ENCODE measurements at regions not wholly inside any gene's neighbourhood (a gene's known extent, or its start where the extent isn't known, plus 50 kb on each side); places are given as distances from the start of the nearest gene placed in this dataset.

DNA sequence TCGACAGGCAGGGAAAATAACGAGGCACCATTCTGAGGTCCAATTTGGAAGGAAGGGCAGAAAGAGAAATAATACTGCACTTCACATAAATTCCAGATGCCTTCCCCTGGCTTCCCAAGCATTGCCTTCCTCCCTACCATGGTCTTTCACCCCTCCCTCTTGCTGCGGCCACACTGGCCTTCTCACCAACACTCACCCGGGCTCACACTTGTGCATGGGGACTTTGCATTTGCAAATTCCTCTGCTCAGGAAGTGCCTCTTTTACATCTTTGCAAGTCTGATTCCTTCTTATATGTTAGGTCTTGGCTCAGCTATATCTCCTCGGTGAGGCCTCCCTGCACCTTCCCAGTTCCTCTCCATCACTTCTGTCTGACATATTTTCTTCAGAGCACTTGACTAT lies 199.4 kb downstream of the CHIC2 start:
- H3K9me3 Mint-ChIP-seq = peaks cover 5% of the 10 kb centered on the region
- no peak overlapping the region for H3K4me3 Mint-ChIP-seq
- H3K27me3 Mint-ChIP-seq (ENCODE audit: low read depth) = no peaks in the 10 kb centered on the region
- H3K27ac Mint-ChIP-seq = peak overlapping the region; percentile 64 to 94 (median 82)
- H3K36me3 Mint-ChIP-seq (ENCODE audit: low read depth) = no peaks in the 10 kb centered on the region
- peaks cover 37% of the 10 kb centered on the region for H3K4me1 Mint-ChIP-seq
- TF ChIP-seq CTCF (IDR thresholded peaks at IDR 0.05; ENCODE audit: unreplicated experiment in 3 of 3) = no peak

DNA sequence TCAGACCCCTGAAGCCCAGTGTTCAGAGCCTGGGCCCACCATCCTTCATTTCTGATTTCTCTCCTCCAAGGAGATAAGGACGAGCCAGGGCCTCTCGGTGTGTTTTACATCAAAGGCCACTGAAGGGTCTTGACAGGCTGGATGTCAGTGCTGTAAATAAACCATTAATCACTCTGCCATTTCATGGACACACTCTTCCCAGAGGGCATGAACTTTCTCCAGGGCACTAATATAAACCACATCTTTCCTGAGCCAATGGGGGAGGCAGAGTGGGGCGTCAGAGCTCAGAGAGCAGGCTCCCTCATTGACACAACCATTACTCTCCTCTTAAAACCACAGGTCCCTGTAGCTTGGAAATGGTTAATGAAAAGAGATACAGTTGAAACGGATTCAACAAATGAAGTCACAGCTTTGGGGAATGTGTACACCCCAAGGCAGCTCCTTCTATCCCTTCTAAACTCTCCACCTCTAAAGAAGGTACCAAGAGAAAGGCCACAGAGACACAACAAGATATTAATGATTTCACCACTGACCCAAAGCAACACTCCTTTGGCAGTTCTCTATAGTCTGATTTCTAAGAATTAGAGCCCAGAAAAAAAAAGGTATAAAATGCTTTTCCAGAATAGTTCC lies 200.6 kb downstream of the CHIC2 start:
- Mint-ChIP-seq H3K36me3 (ENCODE audit: low read depth) (no peaks in the 10 kb centered on the region), H3K9me3 (peaks cover 11% of the 10 kb centered on the region)

DNA sequence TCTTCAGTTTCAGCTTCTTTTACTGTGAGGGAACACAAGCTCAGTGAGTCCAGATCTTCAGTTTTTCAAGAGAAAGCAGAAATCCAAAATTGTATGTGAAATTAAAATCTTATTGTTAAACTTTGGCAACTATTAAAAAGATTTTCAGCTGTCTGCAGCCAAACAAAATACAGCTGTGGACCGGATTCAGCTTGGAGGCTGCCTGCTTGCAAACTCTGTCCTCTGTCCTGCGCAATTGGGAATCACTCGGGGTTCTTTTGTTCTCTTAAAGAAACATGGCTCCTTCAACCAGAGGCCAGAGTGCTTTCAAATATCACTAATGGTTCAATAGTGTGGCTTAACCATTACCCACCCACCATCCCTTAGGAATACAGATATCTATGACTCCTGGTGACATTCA lies 201.2 kb downstream of the CHIC2 start:
- H3K4me3 Mint-ChIP-seq = peak overlapping the region in 1 of 3 experiments; percentile 7
- H3K4me1 Mint-ChIP-seq = peaks cover 37% of the 10 kb centered on the region
- TF ChIP-seq CTCF (IDR thresholded peaks at IDR 0.05; ENCODE audit: unreplicated experiment in 3 of 3) = no peak
- H3K36me3 Mint-ChIP-seq (ENCODE audit: low read depth) = no peaks in the 10 kb centered on the region
- H3K27ac Mint-ChIP-seq = peak overlapping the region; percentile 88 to 94 (median 91)
- no peaks in the 10 kb centered on the region for H3K27me3 Mint-ChIP-seq (ENCODE audit: low read depth)
- peaks cover 11% of the 10 kb centered on the region for H3K9me3 Mint-ChIP-seq

More for the DNA sequence above, 200.6 kb downstream of the CHIC2 start:
- TF ChIP-seq CTCF (IDR thresholded peaks at IDR 0.05; ENCODE audit: unreplicated experiment in 3 of 3) = no peak
- H3K27ac Mint-ChIP-seq = peak overlapping the region; percentile 88 to 94 (median 91)
- no peaks in the 10 kb centered on the region for H3K27me3 Mint-ChIP-seq (ENCODE audit: low read depth)
- H3K4me1 Mint-ChIP-seq = peaks cover 37% of the 10 kb centered on the region
- H3K4me3 Mint-ChIP-seq = no peak overlapping the region

DNA sequence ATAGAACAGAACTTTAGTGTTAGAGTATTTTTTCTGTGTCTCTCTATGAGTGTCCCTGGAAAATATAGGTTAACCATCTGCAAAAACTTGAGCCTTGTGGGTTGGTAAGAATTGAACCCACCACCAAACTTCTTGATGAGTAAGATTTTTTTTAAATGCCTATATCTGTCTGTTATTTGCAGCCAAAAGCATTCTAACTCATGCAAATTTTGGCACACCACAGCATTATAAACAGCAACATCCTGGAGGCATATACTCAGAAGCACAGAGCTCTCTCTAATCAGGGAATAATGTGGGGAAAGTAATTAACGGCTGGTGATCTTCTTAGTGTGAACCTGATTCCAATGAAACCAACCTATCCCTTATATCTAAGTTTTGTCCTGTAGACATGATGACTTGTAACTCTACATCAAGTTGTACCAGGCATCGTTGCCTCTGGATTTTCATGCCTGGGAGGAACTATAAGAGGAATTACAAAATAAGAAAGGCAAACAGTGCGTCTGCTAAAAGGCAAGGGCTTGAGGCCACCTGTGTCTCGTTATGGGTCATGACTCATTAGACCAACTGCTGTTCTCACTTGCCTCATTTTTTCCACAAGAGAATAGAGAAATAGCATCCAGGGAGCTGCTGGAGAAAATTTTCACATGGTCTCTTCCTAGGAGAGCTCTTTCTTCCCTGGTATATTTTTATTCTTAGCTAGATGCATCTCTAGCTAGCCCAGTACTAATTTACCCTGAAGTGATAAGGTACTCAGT lies 202.4 kb downstream of the CHIC2 start:
- Mint-ChIP-seq H3K36me3 (ENCODE audit: low read depth) (no peaks in the 10 kb centered on the region), H3K4me3 (no peak overlapping the region), H3K9me3 (peaks cover 11% of the 10 kb centered on the region), H3K4me1 (peaks cover 37% of the 10 kb centered on the region), H3K27ac (peak overlapping the region; percentile 88 to 94 (median 91)), H3K27me3 (ENCODE audit: low read depth) (no peaks in the 10 kb centered on the region)
- TF ChIP-seq CTCF (IDR thresholded peaks at IDR 0.05; ENCODE audit: unreplicated experiment in 3 of 3) = no peak

DNA sequence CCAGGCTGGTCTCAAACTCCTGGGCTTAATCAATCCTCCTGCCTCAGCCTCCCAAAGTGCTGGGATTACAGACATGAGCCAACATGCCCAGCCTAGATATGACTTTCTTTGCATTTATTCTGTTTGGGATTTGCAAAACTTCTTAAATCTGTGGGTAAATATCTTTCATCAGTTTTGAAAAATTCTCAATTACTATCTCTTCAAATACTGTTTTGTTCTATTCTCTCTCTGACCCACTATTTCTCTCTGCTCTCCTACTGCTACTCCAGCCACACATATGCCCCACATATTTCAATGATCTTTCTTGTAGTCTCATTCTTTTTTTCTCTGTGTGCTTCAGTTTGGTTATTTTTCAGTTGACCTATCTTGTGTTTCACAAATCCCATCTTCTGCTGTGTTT lies 205.1 kb downstream of the CHIC2 start:
- H3K4me1 Mint-ChIP-seq = peaks cover 47% of the 10 kb centered on the region
- no peak overlapping the region for H3K27ac Mint-ChIP-seq
- no peak for TF ChIP-seq CTCF (IDR thresholded peaks at IDR 0.05; ENCODE audit: unreplicated experiment in 3 of 3)
- no peaks in the 10 kb centered on the region for H3K27me3 Mint-ChIP-seq (ENCODE audit: low read depth)
- H3K9me3 Mint-ChIP-seq = peaks cover 13% of the 10 kb centered on the region
- H3K4me3 Mint-ChIP-seq = no peak overlapping the region
- no peaks in the 10 kb centered on the region for H3K36me3 Mint-ChIP-seq (ENCODE audit: low read depth)
